Neural progenitor cell (in vitro differentiated cells): ENCODE measurements at regions not wholly inside any gene's neighbourhood (a gene's known extent, or its start where the extent isn't known, plus 50 kb on each side); places are given as distances from the start of the nearest gene placed in this dataset.

Experiments used
- CTCF ChIP-seq: fragments of 200-600 bp; sonication (generic); IDR thresholded peaks from 2 replicates; pipeline ENCODE4 v1.5.1; 2017; ENCODE audit warnings: antibody characterized with exemption, mild to moderate bottlenecking
- EZH2 ChIP-seq: fragments of 200-600 bp; sonication (generic); IDR thresholded peaks from 2 replicates; pipeline ENCODE4 v1.6.1; 2017; ENCODE audit warnings: antibody characterized with exemption, mild to moderate bottlenecking, moderate library complexity
- EZH2phosphoT487 ChIP-seq: fragments of 200-600 bp; sonication (generic); IDR thresholded peaks from 2 replicates; pipeline ENCODE4 v1.6.1; 2017; ENCODE audit warnings: antibody characterized with exemption

GRCh38 chr7:156096771-156097538 lies 284.7 kb upstream of the SHH start:
- TF ChIP-seq EZH2 (no peak), CTCF (no peak), EZH2phosphoT487 (no peak)
